NCI-H187 (cell line): ENCODE measurements at regions not wholly inside any gene's neighbourhood (a gene's known extent, or its start where the extent isn't known, plus 50 kb on each side); places are given as distances from the start of the nearest gene placed in this dataset.

ENCODE experiments used
- DNase-seq, 2 experiments: peaks; one replicate each; lab custom pipeline; 2025; lab: John Stamatoyannopoulos, UW

GRCh38 chr17:34711646-34712045 lies 132.3 kb downstream of the TMEM132E start:
- DNase-seq, result no peak

DNA sequence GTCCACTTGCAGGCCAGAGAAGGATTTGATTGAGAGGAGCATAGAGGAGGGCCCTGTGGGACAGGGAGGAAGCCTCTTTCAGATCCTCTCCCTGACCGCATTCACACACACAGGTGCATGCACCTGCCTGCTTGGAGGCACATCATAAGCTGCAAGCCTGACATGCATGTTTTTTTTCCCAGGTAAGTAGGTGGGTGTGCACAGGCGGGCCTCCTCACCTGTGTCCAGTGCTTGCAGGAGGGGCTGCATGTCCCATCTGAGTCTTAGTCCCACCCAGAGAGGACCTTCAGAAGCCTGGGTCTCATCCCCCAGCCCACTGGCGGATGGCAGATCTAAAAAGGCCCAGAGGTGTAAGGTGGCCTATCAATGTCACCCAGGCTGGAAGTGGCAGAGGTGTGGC lies 130.8 kb downstream of the TMEM132E start:
- peak in 1 of 2 experiments; percentile 15 for DNase-seq

DNA sequence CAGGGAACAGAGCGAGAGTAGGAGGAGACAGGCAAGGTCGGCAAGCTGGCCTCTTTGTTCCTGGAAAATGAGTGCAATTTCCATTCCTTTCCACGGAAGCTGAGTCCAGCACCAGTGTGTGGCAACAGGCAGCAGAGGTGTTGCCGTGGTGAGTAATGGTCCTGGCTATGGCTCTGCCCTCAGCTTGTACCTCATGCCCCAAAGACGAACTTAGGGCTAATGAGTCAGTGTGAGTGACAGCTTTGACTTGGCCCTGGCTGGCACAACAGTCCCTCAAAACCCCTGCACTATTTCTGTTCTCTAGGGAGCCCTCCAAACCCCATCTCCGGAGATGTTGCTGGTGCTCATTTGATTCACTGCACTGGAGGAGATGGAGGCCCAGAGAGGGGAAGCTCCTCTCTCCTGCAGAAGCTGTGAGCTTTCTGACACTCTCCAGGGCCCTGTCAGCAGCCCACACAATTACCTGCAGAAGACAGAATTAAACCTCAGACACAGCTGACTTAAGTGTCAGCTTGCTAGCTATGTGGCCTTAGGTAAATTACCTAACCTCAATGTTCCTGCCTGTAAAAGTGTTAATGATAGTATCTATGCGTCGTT lies 129.9 kb downstream of the TMEM132E start:
- DNase-seq, result no peak

DNA sequence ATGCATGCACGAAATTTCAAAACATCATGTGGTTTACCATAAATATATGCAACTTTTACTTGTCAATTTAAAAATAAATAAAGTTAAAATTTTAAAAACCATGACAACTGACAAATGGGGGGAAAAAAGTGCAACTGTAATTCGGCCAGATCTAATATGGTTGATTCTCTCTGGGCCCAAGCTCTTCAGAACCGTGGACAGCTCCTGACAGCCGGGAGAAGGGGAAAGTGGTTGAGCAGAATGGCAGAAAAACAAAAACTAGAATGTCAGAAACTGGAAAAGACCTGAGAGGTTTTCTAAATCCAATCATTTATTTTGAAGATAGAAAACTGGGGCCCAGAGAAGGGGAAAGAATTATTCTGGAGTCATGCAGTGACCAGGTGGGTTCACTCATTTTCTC lies 126.6 kb downstream of the TMEM132E start:
- DNase-seq, result no peak

GRCh38 chr17:34703533-34703932 lies 124.2 kb downstream of the TMEM132E start:
- DNase-seq, result no peak

DNA sequence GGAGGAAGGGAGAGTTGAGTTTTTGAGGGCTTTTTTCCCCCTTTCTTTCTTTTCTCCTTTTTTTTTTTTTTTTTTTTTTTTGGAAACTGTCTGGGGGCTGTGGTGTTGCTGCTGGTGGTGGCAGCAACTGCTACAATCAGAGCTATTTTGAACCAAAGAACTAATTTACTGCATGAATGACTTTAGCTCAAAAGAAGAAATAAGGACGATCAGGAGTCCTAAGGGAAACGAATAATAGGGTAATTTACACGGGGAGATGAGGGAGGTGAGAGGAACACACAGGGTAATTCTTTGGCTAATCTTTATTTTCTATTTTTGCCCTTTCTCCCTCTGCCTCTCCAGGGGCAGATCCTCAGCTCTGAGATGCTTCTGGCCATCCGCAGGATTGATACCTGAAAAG lies 119.8 kb downstream of the TMEM132E start:
- no peak for DNase-seq

DNA sequence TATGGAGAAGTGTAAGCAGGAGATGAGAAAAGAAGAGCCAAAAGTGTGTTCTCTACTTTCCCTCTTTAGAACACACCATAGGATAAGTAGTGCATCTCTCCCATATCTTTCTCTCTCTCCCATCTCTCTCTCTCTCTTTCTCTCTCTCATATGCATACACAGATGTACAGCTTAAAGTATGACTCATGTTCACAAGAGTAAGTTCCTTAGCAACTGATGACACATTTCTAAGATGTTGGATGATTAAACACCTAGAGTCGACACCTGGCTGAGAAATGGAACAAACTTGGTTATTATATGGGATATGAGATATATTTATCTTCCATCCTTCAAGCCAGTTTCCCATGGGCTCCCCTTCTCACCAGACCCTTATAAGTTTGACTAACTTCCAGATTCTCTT lies 113.5 kb downstream of the TMEM132E start:
- no peak for DNase-seq
